NCI-H146 treated with DMSO at 0.1 percent for 48 hours (cell line): ENCODE measurements at regions not wholly inside any gene's neighbourhood (a gene's known extent, or its start where the extent isn't known, plus 50 kb on each side); places are given as distances from the start of the nearest gene placed in this dataset.
"Not testable (repeated sequence)": the region's sequence is repeated elsewhere in the genome, so short reads cannot be mapped to it uniquely, and the experiment has no call there.

Experiments used
- DNase-seq: peaks from one replicate; lab custom pipeline; 2025; ENCODE audit not compliant: unreplicated experiment; lab: John Stamatoyannopoulos, UW

- no peak for DNase-seq
Measured at GRCh38 chr11:23138761-23139160, 278.5 kb upstream of the CCDC179 start.

GRCh38 chr11:23143022-23143421, 282.7 kb upstream of the CCDC179 start:
- no peak for DNase-seq

- no peak for DNase-seq
Measured at GRCh38 chr11:23151819-23152218, 291.5 kb upstream of the CCDC179 start.

GRCh38 chr11:23155503-23155902, 295.2 kb upstream of the CCDC179 start:
- no peak for DNase-seq

DNA sequence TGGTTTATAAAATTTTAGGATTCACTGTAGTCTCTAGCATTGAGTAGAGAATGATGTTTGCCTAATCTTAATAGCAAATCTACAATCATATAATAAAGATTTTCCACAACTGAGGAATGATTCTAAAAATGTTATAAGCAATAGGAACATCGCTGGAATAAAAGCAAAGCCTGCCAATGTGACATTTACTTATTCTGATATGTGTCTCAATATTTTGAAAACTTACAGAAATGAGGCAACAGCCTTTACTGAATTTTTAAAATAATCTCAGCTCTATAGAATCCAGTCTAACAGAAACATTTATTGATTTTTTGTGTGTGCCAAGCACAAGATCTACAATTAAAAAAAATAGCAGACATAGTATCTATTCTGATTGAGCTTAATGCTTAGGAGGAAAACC, 303.7 kb upstream of the CCDC179 start:
- no peak for DNase-seq

GRCh38 chr11:23166376-23166775, 306.1 kb upstream of the CCDC179 start:
- no peak for DNase-seq

DNA sequence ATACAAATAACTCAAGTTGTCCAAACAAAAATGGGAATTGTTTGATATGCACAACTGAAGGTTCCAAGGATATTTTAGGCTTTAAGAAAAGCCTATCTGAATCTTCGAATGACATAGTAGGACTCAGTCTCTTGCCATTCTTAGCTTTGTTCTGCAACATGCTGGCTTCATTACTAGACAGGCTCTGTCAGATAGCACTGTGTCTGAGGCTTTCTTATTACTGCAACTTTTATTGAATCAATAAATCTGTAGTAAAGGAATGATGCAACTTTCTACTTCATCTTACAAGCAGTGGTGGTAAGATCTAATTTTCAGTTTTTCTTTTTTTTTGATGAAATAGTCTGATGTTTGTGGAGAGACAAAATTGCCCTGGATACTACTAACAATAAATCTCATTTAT, 319.3 kb upstream of the CCDC179 start:
- no peak for DNase-seq

GRCh38 chr11:23181022-23181807, 320.9 kb upstream of the CCDC179 start:
- no peak for DNase-seq

DNA sequence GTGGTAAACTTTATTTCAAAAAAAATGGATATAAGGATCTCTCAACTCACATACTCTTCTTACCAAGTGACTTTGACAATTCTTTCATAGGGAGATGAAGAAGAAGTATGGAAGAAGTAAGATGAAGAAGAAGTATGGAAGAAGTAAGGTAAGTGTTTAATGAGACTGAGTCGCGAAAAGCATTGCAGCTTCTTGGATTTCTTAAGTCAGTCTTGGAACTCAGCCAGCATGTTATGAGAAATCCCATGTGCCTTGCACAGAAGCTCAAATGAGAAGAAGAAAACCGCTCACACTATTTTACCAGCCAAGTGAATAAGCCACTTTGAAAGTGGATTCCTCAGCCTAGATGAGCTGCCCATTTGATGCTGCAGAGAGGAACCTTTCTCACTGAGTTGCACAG, 332.0 kb upstream of the CCDC179 start:
- DNase-seq, result no peak

GRCh38 chr11:23201936-23202522, 341.8 kb upstream of the CCDC179 start:
- DNase-seq, result no peak

DNA sequence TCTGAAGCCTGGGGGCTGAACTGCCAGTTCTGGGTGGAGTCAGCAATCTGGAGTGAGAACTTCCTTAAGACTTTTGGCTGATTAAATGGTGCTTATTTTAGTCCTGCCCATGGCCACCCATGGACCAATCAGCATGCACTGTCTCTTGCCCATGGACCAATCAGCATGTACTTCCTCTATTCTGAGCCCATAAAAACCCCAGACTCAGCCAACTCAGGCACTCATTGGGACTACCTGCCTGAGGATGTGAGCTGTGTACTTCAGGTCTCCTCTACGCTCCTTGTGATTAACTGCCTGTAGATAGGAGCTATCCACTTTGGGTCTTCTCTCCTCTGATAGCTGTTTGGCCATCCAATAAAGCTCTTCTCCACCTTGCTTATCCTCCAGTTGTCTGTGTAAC, 342.3 kb upstream of the CCDC179 start:
- DNase-seq, result no peak

GRCh38 chr11:23205156-23205871, 345.0 kb upstream of the CCDC179 start:
- no peak for DNase-seq

DNA sequence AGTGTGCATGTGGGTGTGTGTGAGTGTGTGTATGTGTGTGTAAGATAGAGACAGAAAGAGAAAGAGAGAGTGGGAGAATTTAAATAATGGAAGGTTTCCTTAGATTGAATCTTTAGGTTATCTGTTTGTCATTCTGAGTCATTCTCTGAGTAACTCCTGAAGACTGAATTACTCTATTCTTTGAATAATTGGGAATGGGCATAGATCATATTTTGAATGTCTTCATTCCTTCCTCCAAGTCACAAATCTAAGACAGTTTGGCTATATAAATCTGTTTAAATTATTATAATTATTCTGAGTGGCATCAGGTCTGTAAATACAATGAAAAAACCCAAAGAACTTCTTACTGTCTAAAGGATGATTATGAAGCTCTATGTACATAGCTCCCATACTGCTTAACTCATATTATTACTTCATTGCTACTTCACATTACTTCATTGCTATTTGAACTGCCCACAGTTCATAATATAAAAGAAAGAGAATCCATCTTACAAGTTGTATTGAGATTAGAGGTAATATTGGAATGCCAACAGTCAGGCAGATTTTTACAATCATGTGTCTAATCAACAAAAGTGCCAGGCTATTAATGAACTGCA, 346.6 kb upstream of the CCDC179 start:
- no peak for DNase-seq

- no peak for DNase-seq
Measured at GRCh38 chr11:23211221-23211620, 350.9 kb upstream of the CCDC179 start.

- DNase-seq, result no peak
Measured at GRCh38 chr11:23212807-23213206, 352.5 kb upstream of the CCDC179 start.

DNA sequence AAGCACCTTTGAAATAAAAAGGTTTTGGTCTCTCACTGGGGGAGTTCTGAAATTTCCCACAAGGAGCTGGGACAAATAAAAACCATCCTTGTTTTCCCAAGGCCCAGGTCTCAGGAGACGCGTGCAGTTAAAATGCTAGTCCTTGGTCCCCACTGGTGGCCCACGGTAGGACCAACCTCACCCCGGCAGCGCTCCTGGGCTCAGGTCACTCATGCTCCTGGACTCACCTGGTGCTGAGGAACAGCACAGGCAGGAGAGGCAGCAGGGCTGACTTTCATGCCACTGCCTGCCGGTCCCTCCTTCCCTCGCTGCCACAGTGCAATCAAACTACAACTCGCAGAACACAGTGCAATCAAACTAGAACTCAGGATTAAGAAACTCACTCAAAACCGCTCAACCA, 356.8 kb upstream of the CCDC179 start:
- no peak for DNase-seq

DNA sequence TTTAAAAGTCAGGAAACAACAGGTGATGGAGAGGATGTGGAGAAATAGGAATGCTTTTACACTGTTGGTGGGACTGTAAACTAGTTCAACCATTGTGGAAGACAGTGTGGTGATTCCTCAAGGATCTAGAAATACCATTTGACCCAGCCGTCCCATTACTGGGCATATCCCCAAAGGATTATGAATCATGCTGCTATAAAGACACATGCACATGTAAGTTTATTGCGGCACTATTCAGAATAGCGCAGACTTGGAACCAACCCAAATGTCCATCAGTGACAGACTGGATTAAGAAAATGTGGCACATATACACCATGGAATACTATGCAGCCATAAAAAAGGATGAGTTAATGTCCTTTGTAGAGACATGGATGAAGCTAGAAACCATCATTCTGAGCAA, 359.8 kb upstream of the CCDC179 start:
- not testable (repeated sequence) for DNase-seq

- no peak for DNase-seq
Measured at GRCh38 chr11:23221366-23221765, 361.1 kb upstream of the CCDC179 start.

GRCh38 chr11:23226331-23227077, 366.2 kb upstream of the CCDC179 start:
- DNase-seq, result no peak

GRCh38 chr11:23227078-23227445, 366.8 kb upstream of the CCDC179 start:
- no peak for DNase-seq

DNA sequence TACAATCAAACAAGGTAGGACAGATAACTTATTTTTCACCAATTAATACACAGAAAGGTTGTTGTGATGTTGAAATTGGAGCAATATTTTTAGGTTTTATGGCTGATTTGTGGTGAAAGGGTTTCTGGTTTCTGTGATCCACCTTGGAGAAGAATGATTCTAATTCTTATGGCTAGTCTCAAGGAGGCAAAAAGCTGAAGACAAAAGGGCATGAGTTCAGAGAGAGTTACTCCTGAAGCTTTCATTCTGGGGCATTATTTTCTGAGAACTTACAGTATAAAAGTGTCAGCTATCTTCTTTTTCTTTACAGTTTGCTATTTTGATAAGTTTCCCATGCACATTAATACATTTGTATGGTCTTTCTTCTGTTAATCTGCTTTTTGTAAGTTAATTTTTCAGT, 372.4 kb upstream of the CCDC179 start:
- no peak for DNase-seq
